ENCODE measurements at regions not wholly inside any gene's neighbourhood (a gene's known extent, or its start where the extent isn't known, plus 50 kb on each side); places are given as distances from the start of the nearest gene placed in this dataset.

DNA sequence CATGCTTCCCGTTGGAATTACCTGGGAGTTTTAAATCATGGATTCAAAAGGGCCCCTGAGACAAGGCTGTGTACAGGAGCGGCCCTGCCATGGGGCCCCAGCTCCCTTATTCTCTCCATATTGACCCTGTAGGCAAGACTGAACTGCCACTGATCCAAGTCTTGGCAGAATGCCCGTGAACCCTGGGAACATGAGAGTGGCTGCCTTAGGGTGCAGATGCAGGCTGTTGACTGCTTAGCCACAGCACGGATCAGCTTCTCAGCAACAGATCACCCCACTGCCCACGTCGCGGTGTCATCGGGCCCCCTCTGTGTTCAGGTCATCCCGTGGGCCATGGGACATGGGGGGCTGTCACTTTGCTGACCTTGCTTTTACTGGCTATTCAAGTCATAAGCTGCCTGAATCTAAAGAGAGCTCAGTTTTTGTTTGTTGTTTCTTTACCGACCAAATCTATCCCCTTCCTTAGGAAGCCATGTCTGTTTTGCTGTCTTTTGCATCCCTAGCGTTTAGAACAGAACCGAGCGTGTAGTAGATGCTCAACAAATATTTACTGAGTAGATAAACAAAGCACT, 83.4 kb downstream of the MATN1 start:
- TF ChIP-seq, protein P1, sequence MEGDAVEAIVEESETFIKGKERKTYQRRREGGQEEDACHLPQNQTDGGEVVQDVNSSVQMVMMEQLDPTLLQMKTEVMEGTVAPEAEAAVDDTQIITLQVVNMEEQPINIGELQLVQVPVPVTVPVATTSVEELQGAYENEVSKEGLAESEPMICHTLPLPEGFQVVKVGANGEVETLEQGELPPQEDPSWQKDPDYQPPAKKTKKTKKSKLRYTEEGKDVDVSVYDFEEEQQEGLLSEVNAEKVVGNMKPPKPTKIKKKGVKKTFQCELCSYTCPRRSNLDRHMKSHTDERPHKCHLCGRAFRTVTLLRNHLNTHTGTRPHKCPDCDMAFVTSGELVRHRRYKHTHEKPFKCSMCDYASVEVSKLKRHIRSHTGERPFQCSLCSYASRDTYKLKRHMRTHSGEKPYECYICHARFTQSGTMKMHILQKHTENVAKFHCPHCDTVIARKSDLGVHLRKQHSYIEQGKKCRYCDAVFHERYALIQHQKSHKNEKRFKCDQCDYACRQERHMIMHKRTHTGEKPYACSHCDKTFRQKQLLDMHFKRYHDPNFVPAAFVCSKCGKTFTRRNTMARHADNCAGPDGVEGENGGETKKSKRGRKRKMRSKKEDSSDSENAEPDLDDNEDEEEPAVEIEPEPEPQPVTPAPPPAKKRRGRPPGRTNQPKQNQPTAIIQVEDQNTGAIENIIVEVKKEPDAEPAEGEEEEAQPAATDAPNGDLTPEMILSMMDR (IDR thresholded peaks at IDR 0.05; ENCODE audit: unreplicated experiment in 3 of 3): no peak

DNA sequence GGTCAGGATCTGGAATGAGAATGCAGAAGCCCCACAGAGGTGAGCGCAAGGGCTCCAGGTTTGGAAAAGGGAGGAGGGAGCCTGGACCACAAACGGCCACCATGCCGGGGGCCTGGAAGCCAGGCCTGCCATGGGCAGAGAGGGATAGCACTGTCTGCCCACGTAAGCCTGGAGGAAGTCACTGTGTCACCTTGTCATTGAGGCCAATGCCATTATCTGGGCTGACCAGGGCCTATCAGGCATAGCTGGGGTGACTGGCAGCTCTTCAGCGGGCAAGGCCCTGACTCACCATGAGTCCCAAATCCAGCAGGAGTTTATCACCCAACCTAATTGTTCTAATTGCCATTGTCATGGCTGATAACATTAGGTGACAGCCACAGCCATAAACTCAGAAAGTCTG, 84.6 kb downstream of the MATN1 start:
- Mint-ChIP-seq H3K4me1 (peaks cover 22% of the 10 kb centered on the region), H3K4me3 (no peak overlapping the region)

More for the DNA sequence above, 83.4 kb downstream of the MATN1 start:
- Mint-ChIP-seq H3K4me3 (no peak overlapping the region), H3K36me3 (ENCODE audit: low read depth) (no peaks in the 10 kb centered on the region), H3K9me3 (no peaks in the 10 kb centered on the region), H3K27me3 (ENCODE audit: low read depth) (peaks cover 42% of the 10 kb centered on the region), H3K27ac (no peak overlapping the region), H3K4me1 (peaks cover 22% of the 10 kb centered on the region)

DNA sequence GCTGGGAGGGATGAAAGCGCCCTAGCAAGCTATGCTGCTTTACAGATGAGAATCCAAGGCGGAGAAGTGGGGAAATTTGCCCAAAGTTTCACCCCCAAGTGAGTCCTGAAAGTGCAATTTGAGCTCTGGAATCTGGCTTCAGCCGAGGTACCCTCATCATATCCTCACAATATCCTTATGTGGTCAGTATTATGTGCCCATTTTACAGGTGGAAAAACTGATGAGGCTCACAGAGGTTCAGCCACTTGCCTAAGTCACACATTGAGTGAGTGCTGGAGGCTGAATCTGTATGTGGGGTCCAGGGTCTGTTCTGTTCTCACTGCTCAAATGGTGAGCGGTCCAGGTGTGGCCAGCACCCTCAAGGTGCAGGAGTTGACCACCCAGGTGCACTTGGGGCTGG, 85.3 kb downstream of the MATN1 start:
- Mint-ChIP-seq H3K27me3 (ENCODE audit: low read depth) (peaks cover 28% of the 10 kb centered on the region), H3K27ac (no peak overlapping the region), H3K9me3 (no peaks in the 10 kb centered on the region), H3K4me1 (peaks cover 22% of the 10 kb centered on the region), H3K4me3 (no peak overlapping the region), H3K36me3 (ENCODE audit: low read depth) (no peaks in the 10 kb centered on the region)
- TF ChIP-seq, protein P1 (IDR thresholded peaks at IDR 0.05; ENCODE audit: unreplicated experiment in 3 of 3): no peak

More for the DNA sequence above, 84.6 kb downstream of the MATN1 start:
- Mint-ChIP-seq H3K27ac (no peak overlapping the region), H3K27me3 (ENCODE audit: low read depth) (peaks cover 32% of the 10 kb centered on the region), H3K9me3 (no peaks in the 10 kb centered on the region), H3K36me3 (ENCODE audit: low read depth) (no peaks in the 10 kb centered on the region)
- TF ChIP-seq, protein P1 (IDR thresholded peaks at IDR 0.05; ENCODE audit: unreplicated experiment in 3 of 3): no peak

DNA sequence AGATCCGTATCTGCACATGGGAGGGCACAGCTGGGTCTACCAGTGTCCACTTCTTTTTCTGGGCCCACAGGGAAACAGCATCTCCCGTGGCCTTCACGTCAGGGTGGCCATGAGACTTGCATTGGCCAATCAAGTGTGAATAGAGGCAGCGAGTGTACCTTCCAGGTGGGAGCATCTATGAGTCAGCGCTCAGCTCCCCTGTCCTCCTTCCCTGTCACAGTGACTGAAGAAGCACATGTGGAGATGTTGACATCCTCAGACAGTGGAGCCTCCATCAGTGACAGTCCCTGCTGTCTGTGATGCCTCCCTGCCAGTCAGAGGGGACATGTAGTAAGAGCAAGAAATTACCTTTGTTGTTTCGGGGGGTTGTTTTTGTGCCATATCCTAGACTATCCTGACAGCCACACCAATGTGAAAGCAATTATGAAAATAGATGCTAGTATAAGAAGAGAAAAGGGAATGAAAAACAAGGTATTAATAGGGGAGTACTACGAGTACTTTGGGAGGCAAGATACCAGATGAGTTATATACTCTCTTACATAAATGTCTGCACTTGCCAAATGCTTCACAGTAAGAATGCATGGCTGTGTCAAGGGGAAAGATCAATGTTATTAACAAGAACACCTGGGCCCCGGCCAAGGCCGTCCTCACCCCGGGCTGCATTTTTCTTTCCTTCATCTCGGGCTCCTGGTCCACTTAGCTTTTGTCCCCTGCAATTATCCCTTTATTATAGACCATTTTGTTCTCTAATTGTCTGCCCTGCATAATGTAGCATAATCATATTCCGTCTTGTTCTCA, 86.0 kb downstream of the MATN1 start:
- Mint-ChIP-seq H3K36me3 (ENCODE audit: low read depth) (no peaks in the 10 kb centered on the region), H3K27me3 (ENCODE audit: low read depth) (peaks cover 31% of the 10 kb centered on the region), H3K9me3 (no peaks in the 10 kb centered on the region), H3K4me3 (no peak overlapping the region), H3K4me1 (peaks cover 22% of the 10 kb centered on the region), H3K27ac (no peak overlapping the region)
- TF ChIP-seq, protein P1 (IDR thresholded peaks at IDR 0.05; ENCODE audit: unreplicated experiment in 3 of 3): no peak

DNA sequence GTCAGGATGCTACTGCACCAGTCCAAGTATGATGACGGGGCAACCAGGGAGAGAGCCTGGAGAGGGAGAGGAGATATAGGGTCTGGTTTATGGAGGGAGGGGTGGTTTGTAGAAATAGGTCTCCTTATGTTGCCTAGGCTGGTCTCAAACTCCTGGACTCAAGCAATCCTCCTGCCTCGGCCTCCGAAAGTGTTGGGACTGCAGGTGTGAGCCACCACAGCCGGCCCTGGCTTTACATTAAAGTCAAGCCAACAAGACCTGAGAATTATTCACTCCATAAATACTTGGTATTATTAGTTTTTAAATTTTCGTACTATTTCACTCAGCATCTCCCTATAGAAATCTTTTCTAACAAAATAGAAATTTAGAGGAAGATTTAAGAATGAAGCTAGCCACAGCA, 86.8 kb downstream of the MATN1 start:
- no peak overlapping the region for H3K27ac Mint-ChIP-seq
- H3K27me3 Mint-ChIP-seq (ENCODE audit: low read depth): peaks cover 31% of the 10 kb centered on the region
- no peaks in the 10 kb centered on the region for H3K36me3 Mint-ChIP-seq (ENCODE audit: low read depth)
- no peaks in the 10 kb centered on the region for H3K9me3 Mint-ChIP-seq
- H3K4me1 Mint-ChIP-seq: peaks cover 22% of the 10 kb centered on the region
- TF ChIP-seq, protein P1 (IDR thresholded peaks at IDR 0.05; ENCODE audit: unreplicated experiment in 3 of 3): no peak
- no peak overlapping the region for H3K4me3 Mint-ChIP-seq
